IMR-90 (cell line): ENCODE measurements at regions not wholly inside any gene's neighbourhood (a gene's known extent, or its start where the extent isn't known, plus 50 kb on each side); places are given as distances from the start of the nearest gene placed in this dataset.

ENCODE experiments used
- ATAC-seq: fragments of 200-7000 bp; cut with Tn5 transposase; 2 replicates; pipeline ENCODE4 v1.9.1; 2020; ENCODE audit warnings: low read depth, mild to moderate bottlenecking, moderate library complexity
- BruUV-seq: library from RNA; stranded (reverse); fragments of 400-500 nt; replicated peaks from 2 replicates; lab custom pipeline; 2021; lab: Mats Ljungman, UMichigan
- CTCF ChIA-PET: fragments of 300-600 bp; formaldehyde crosslinking; extraction: SDS; loops from one replicate; lab custom pipeline; 2021; ENCODE audit warnings: antibody characterized with exemption; lab: Yijun Ruan, JAX
- POLR2A ChIA-PET: fragments of 300-600 bp; sonication (Branson Sonifier 250); formaldehyde crosslinking; loops from one replicate; lab custom pipeline; 2022; ENCODE audit warnings: antibody characterized with exemption; ENCODE audit not compliant: unreplicated experiment; lab: Charles Lee
- DNase-seq: peaks from one replicate; pipeline ENCODE4 v3.0.0; 2013
- H2AFZ ChIP-seq: replicated peaks from 2 replicates; pipeline ENCODE3; 2013; ENCODE audit warnings: low read length, mild to moderate bottlenecking; ENCODE audit not compliant: poor library complexity
- H2AK5ac ChIP-seq: 2 replicates; pipeline ENCODE4 v1.6.1; 2013; ENCODE audit warnings: low read depth, low read length, inconsistent platforms
- H2AK9ac ChIP-seq: replicated peaks from 2 replicates; pipeline ENCODE3; 2013; ENCODE audit warnings: mild to moderate bottlenecking, low read depth, low read length, moderate library complexity; ENCODE audit not compliant: poor library complexity
- H2BK120ac ChIP-seq: 2 replicates; pipeline ENCODE4 v1.6.1; 2013; ENCODE audit warnings: low read depth, low read length, inconsistent platforms
- H2BK15ac ChIP-seq: 3 replicates; pipeline ENCODE4 v1.6.1; 2013; ENCODE audit warnings: low read depth, low read length, inconsistent platforms
- H2BK20ac ChIP-seq: 2 replicates; pipeline ENCODE4 v1.6.1; 2013; ENCODE audit warnings: low read depth, mild to moderate bottlenecking, inconsistent platforms, low read length, moderate library complexity
- H2BK5ac ChIP-seq: 2 replicates; pipeline ENCODE4 v1.6.1; 2013; ENCODE audit warnings: mild to moderate bottlenecking, low read depth, low read length, inconsistent platforms; ENCODE audit not compliant: poor library complexity, severe bottlenecking
- H3K14ac ChIP-seq: replicated peaks from 2 replicates; pipeline ENCODE4 v1.6.1; 2013; ENCODE audit warnings: low read depth, low read length, inconsistent platforms
- H3K18ac ChIP-seq: 2 replicates; pipeline ENCODE4 v1.6.1; 2013; ENCODE audit warnings: low read depth, low read length, control low read depth
- H3K23ac ChIP-seq: 2 replicates; pipeline ENCODE4 v1.6.1; 2013; ENCODE audit warnings: low read depth, low read length, inconsistent platforms
- H3K27ac ChIP-seq: 2 replicates; pipeline ENCODE4 v1.5.1; 2013; ENCODE audit warnings: mild to moderate bottlenecking, control low read depth, low read length; ENCODE audit not compliant: insufficient read depth
- H3K27me3 ChIP-seq: 2 replicates; pipeline ENCODE4 v1.6.1; 2013; ENCODE audit warnings: low read length; ENCODE audit not compliant: control insufficient read depth, insufficient read depth
- H3K36me3 ChIP-seq: 2 replicates; pipeline ENCODE4 v1.6.1; 2013; ENCODE audit warnings: low read length, mixed read lengths; ENCODE audit not compliant: control insufficient read depth, insufficient read depth
- H3K4ac ChIP-seq: 2 replicates; pipeline ENCODE4 v1.6.1; 2013; ENCODE audit warnings: low read depth, low read length, inconsistent platforms
- H3K4me1 ChIP-seq: 2 replicates; pipeline ENCODE4 v1.6.1; 2013; ENCODE audit warnings: low read length, mixed read lengths; ENCODE audit not compliant: control insufficient read depth, insufficient read depth
- H3K4me2 ChIP-seq: 2 replicates; pipeline ENCODE4 v1.6.1; 2013; ENCODE audit warnings: low read depth, mild to moderate bottlenecking, control low read depth, low read length, moderate library complexity
- H3K4me3 ChIP-seq: 2 replicates; pipeline ENCODE4 v1.5.1; 2013; ENCODE audit warnings: low read depth, mild to moderate bottlenecking, control low read depth, low read length, moderate library complexity; ENCODE audit not compliant: insufficient read depth
- H3K56ac ChIP-seq: 2 replicates; pipeline ENCODE4 v1.6.1; 2013; ENCODE audit warnings: low read length, inconsistent platforms; ENCODE audit not compliant: insufficient read depth; ENCODE audit errors: extremely low read depth
- H3K79me1 ChIP-seq, 2 experiments: 2 replicates each; pipeline ENCODE4 v1.6.1; 2013; ENCODE audit warnings: low read length in 2 of 2, inconsistent platforms in 1 of 2, low read depth in 1 of 2
- H3K9ac ChIP-seq: 2 replicates; pipeline ENCODE4 v1.6.1; 2013; ENCODE audit warnings: low read depth, low read length, control low read depth
- H3K9me1 ChIP-seq: 2 replicates; pipeline ENCODE4 v1.6.1; 2013; ENCODE audit warnings: low read length, inconsistent platforms; ENCODE audit not compliant: insufficient read depth
- H3K9me3 ChIP-seq: 2 replicates; pipeline ENCODE4 v1.6.1; 2013; ENCODE audit warnings: low read length; ENCODE audit not compliant: control insufficient read depth, insufficient read depth
- H4K20me1 ChIP-seq: 2 replicates; pipeline ENCODE4 v1.6.1; 2013; ENCODE audit warnings: low read length, inconsistent platforms; ENCODE audit not compliant: insufficient read depth
- H4K5ac ChIP-seq: 2 replicates; pipeline ENCODE4 v1.6.1; 2013; ENCODE audit warnings: mild to moderate bottlenecking, low read depth, low read length, control low read depth
- H4K8ac ChIP-seq, 2 experiments: 2 replicates each; pipeline ENCODE4 v1.6.1; 2013; ENCODE audit warnings: low read depth in 2 of 2, low read length in 2 of 2, control low read depth in 1 of 2, inconsistent platforms in 1 of 2
- H4K91ac ChIP-seq: 2 replicates; pipeline ENCODE4 v1.6.1; 2013; ENCODE audit warnings: low read depth, low read length, inconsistent platforms; ENCODE audit not compliant: insufficient read depth
- BHLHE40 ChIP-seq: fragments of 150-350 bp; IDR thresholded peaks from 2 replicates; pipeline ENCODE4 v1.6.1; 2016; ENCODE audit warnings: mild to moderate bottlenecking, low read depth, low read length
- CEBPB ChIP-seq: IDR thresholded peaks from 2 replicates; pipeline ENCODE4 v1.6.1; 2012; ENCODE audit warnings: low read depth, low read length, improper control_type of control experiment
- FOS ChIP-seq: fragments of 150-350 bp; IDR thresholded peaks from 2 replicates; pipeline ENCODE4 v1.6.1; 2016; ENCODE audit warnings: low read depth, low read length
- NFE2L2 ChIP-seq: fragments of 150-350 bp; IDR thresholded peaks from 2 replicates; pipeline ENCODE4 v1.6.1; 2016; ENCODE audit warnings: low read depth, mild to moderate bottlenecking, low read length
- RCOR1 ChIP-seq: IDR thresholded peaks from 2 replicates; pipeline ENCODE4 v1.6.1; 2012; ENCODE audit warnings: mild to moderate bottlenecking, low read length, improper control_type of control experiment; ENCODE audit not compliant: insufficient replicate concordance
- dilution Hi-C: fragments of 300-500 bp; cut with HindIII; formaldehyde crosslinking; loops from one replicate; pipeline ENCODE4 v1.14.3; 2018; ENCODE audit warnings: low sequenced_read_pairs; ENCODE audit not compliant: unreplicated experiment
- in situ Hi-C: fragments of 300-500 bp; cut with MboI; formaldehyde crosslinking; loops from 3 replicates; pipeline ENCODE4 v1.14.3; 2019; ENCODE audit warnings: low sequenced_read_pairs, inconsistent platforms, mixed read lengths
- intact Hi-C: fragments of 100-400 bp; cut with micrococcal nuclease; formaldehyde crosslinking; loops from 2 replicates; pipeline ENCODE4 v1.10.0; 2022

- H3K27ac ChIP-seq = no peak overlapping the region
- no peak overlapping the region for H2BK120ac ChIP-seq
- TF ChIP-seq BHLHE40 (no peak), NFE2L2 (no peak), FOS (no peak), CEBPB (no peak), RCOR1 (no peak)
- no peak overlapping the region for H3K9ac ChIP-seq
- H3K23ac ChIP-seq = no peak overlapping the region
- no peak overlapping the region for H3K18ac ChIP-seq
- H3K9me3 ChIP-seq = no peaks in the 10 kb centered on the region
- CTCF ChIA-PET = no interaction called here
- DNase-seq = no peak
- no peak overlapping the region for H4K8ac ChIP-seq
- POLR2A ChIA-PET = no interaction called here
- no peaks in the 10 kb centered on the region for H3K79me1 ChIP-seq
- no peak overlapping the region for H3K4me3 ChIP-seq
- dilution Hi-C loops = no loop called here
- intact Hi-C loops = no loop called here
- H3K4me2 ChIP-seq = no peak overlapping the region
- BruUV-seq = no TSS peak
- in situ Hi-C loops = no loop called here
- no peak overlapping the region for H3K4ac ChIP-seq
- H4K5ac ChIP-seq = no peak overlapping the region
- no peak overlapping the region for H4K91ac ChIP-seq
- no peak for ATAC-seq
- no peaks in the 10 kb centered on the region for H3K9me1 ChIP-seq
- no peak overlapping the region for H2BK20ac ChIP-seq
- H2AK9ac ChIP-seq = no peak overlapping the region
- H2AFZ ChIP-seq = no peak overlapping the region
- no peak overlapping the region for H2BK5ac ChIP-seq
- no peak overlapping the region for H3K14ac ChIP-seq
- H2BK15ac ChIP-seq = no peak overlapping the region
- H4K20me1 ChIP-seq = no peaks in the 10 kb centered on the region
- H3K27me3 ChIP-seq = no peaks in the 10 kb centered on the region; the same call in 1 of the 2 replicates
- H2AK5ac ChIP-seq = no peak overlapping the region
- H3K4me1 ChIP-seq = no peaks in the 10 kb centered on the region
- H3K56ac ChIP-seq = no peak overlapping the region
- no peaks in the 10 kb centered on the region for H3K36me3 ChIP-seq
Measured at GRCh38 chr5:98992552-98992951, 63.7 kb upstream of the CHD1 start.
